ENCODE measurements at regions not wholly inside any gene's neighbourhood (a gene's known extent, or its start where the extent isn't known, plus 50 kb on each side); places are given as distances from the start of the nearest gene placed in this dataset.

- no peak overlapping the region for H2BK12ac ChIP-seq (ENCODE audit: low read length)
- H3K14ac ChIP-seq (ENCODE audit: low read length) = no peak overlapping the region
- H3K27ac ChIP-seq (replicated peaks; ENCODE audit: low read length) = no peak overlapping the region
- no CpG with 5 or more reads among the region's 6 CpGs for WGBS, 2 donors (ENCODE audit: extremely low coverage in 2 of 2, insufficient read length in 2 of 2, insufficient replicate concordance in 1 of 2)
- no peak overlapping the region for H3K4me2 ChIP-seq (ENCODE audit: insufficient read depth, low read length, poor library complexity, severe bottlenecking)
- no peak overlapping the region for H3K4me3 ChIP-seq (ENCODE audit: low read length in 2 of 2)
- H4K8ac ChIP-seq (ENCODE audit: low read depth, low read length) = no peak overlapping the region
- H2AFZ ChIP-seq (ENCODE audit: low read length) = no peak overlapping the region
- H3K4me1 ChIP-seq (ENCODE audit: control insufficient read depth in 2 of 2, insufficient read depth in 1 of 2, low read depth in 1 of 2, low read length in 2 of 2) = no peaks in the 10 kb centered on the region
- H3K27me3 ChIP-seq (ENCODE audit: control insufficient read depth in 3 of 3, insufficient read depth in 3 of 3, low read depth in 1 of 3, low read length in 3 of 3) = peaks cover 0 to 13% (median 0%) of the 10 kb centered on the region in 3 experiments
- H2BK15ac ChIP-seq (ENCODE audit: low read length) = no peak overlapping the region
- H3K9me3 ChIP-seq (replicated peaks in 1 of 2; ENCODE audit: control insufficient read depth in 2 of 2, insufficient read depth in 1 of 2, low read depth in 1 of 2, low read length in 2 of 2) = no peaks in the 10 kb centered on the region
- H3K79me1 ChIP-seq (ENCODE audit: low read depth, low read length) = no peaks in the 10 kb centered on the region
- H2AK5ac ChIP-seq (ENCODE audit: low read depth, low read length) = no peak overlapping the region
- no peak overlapping the region for H2BK5ac ChIP-seq (ENCODE audit: low read length)
- H3K23ac ChIP-seq (ENCODE audit: low read depth, low read length, poor library complexity) = no peak overlapping the region
- no peak overlapping the region for H2BK120ac ChIP-seq (ENCODE audit: low read depth, low read length)
- no peak overlapping the region for H3K4ac ChIP-seq (ENCODE audit: low read length)
- no peak overlapping the region for H3K9ac ChIP-seq (ENCODE audit: low read depth, low read length, poor library complexity)
- H3K36me3 ChIP-seq (replicated peaks in 1 of 2; ENCODE audit: control insufficient read depth in 2 of 2, insufficient read depth in 2 of 2, low read length in 2 of 2) = no peaks in the 10 kb centered on the region
- DNase-seq (ENCODE audit: low spot score) = no peak
- H3K18ac ChIP-seq (ENCODE audit: low read length) = no peak overlapping the region
- no peak overlapping the region for H4K91ac ChIP-seq (ENCODE audit: low read depth, low read length, poor library complexity)
Observed at GRCh38 chr10:113441220-113441619, 111.6 kb upstream of the HABP2 start.

- Histone ChIP-seq H3K27me3 (ENCODE audit: control insufficient read depth in 3 of 3, insufficient read depth in 3 of 3, low read depth in 1 of 3, low read length in 3 of 3) (peaks cover 0 to 13% (median 0%) of the 10 kb centered on the region in 3 experiments), H3K36me3 (replicated peaks in 1 of 2; ENCODE audit: control insufficient read depth in 2 of 2, insufficient read depth in 2 of 2, low read length in 2 of 2) (no peaks in the 10 kb centered on the region), H3K4me1 (ENCODE audit: control insufficient read depth in 2 of 2, insufficient read depth in 1 of 2, low read depth in 1 of 2, low read length in 2 of 2) (no peaks in the 10 kb centered on the region), H3K9me3 (replicated peaks in 1 of 2; ENCODE audit: control insufficient read depth in 2 of 2, insufficient read depth in 1 of 2, low read depth in 1 of 2, low read length in 2 of 2) (no peaks in the 10 kb centered on the region), H2BK12ac (ENCODE audit: low read length) (no peak overlapping the region), H2BK120ac (ENCODE audit: low read depth, low read length) (no peak overlapping the region), H3K23ac (ENCODE audit: low read depth, low read length, poor library complexity) (no peak overlapping the region), H3K14ac (ENCODE audit: low read length) (no peak overlapping the region), H2AFZ (ENCODE audit: low read length) (no peak overlapping the region), H3K18ac (ENCODE audit: low read length) (no peak overlapping the region), H2BK15ac (ENCODE audit: low read length) (no peak overlapping the region), H3K4ac (ENCODE audit: low read length) (no peak overlapping the region), H2AK5ac (ENCODE audit: low read depth, low read length) (no peak overlapping the region), H3K27ac (replicated peaks; ENCODE audit: low read length) (no peak overlapping the region), H3K79me1 (ENCODE audit: low read depth, low read length) (no peaks in the 10 kb centered on the region), H3K4me2 (ENCODE audit: insufficient read depth, low read length, poor library complexity, severe bottlenecking) (no peak overlapping the region), H3K4me3 (ENCODE audit: low read length in 2 of 2) (no peak overlapping the region), H2BK5ac (ENCODE audit: low read length) (no peak overlapping the region), H3K9ac (ENCODE audit: low read depth, low read length, poor library complexity) (no peak overlapping the region), H4K91ac (ENCODE audit: low read depth, low read length, poor library complexity) (no peak overlapping the region), H4K8ac (ENCODE audit: low read depth, low read length) (no peak overlapping the region)
- no CpG with 5 or more reads among the region's 4 CpGs for WGBS, 2 donors (ENCODE audit: extremely low coverage in 2 of 2, insufficient read length in 2 of 2, insufficient replicate concordance in 1 of 2)
- DNase-seq (ENCODE audit: low spot score) = no peak
Observed at GRCh38 chr10:113441686-113442270, 111.1 kb upstream of the HABP2 start.

- Histone ChIP-seq H4K91ac (ENCODE audit: low read depth, low read length, poor library complexity) (no peak overlapping the region), H3K4ac (ENCODE audit: low read length) (no peak overlapping the region), H2BK15ac (ENCODE audit: low read length) (no peak overlapping the region), H3K79me1 (ENCODE audit: low read depth, low read length) (no peaks in the 10 kb centered on the region), H2BK120ac (ENCODE audit: low read depth, low read length) (no peak overlapping the region), H3K4me2 (ENCODE audit: insufficient read depth, low read length, poor library complexity, severe bottlenecking) (no peak overlapping the region), H3K18ac (ENCODE audit: low read length) (no peak overlapping the region), H3K4me1 (ENCODE audit: control insufficient read depth in 2 of 2, insufficient read depth in 1 of 2, low read depth in 1 of 2, low read length in 2 of 2) (no peaks in the 10 kb centered on the region), H2BK5ac (ENCODE audit: low read length) (no peak overlapping the region), H2AFZ (ENCODE audit: low read length) (no peak overlapping the region), H3K4me3 (ENCODE audit: low read length in 2 of 2) (no peak overlapping the region), H3K23ac (ENCODE audit: low read depth, low read length, poor library complexity) (no peak overlapping the region), H3K27ac (replicated peaks; ENCODE audit: low read length) (no peak overlapping the region), H3K14ac (ENCODE audit: low read length) (no peak overlapping the region), H4K8ac (ENCODE audit: low read depth, low read length) (no peak overlapping the region), H3K9ac (ENCODE audit: low read depth, low read length, poor library complexity) (no peak overlapping the region), H2AK5ac (ENCODE audit: low read depth, low read length) (no peak overlapping the region), H2BK12ac (ENCODE audit: low read length) (no peak overlapping the region), H3K36me3 (replicated peaks in 1 of 2; ENCODE audit: control insufficient read depth in 2 of 2, insufficient read depth in 2 of 2, low read length in 2 of 2) (no peaks in the 10 kb centered on the region), H3K9me3 (replicated peaks in 1 of 2; ENCODE audit: control insufficient read depth in 2 of 2, insufficient read depth in 1 of 2, low read depth in 1 of 2, low read length in 2 of 2) (no peaks in the 10 kb centered on the region), H3K27me3 (ENCODE audit: control insufficient read depth in 3 of 3, insufficient read depth in 3 of 3, low read depth in 1 of 3, low read length in 3 of 3) (peaks cover 0 to 13% (median 0%) of the 10 kb centered on the region in 3 experiments)
- DNase-seq (ENCODE audit: low spot score) = no peak
- no CpG with 5 or more reads among the region's 2 CpGs for WGBS, 2 donors (ENCODE audit: extremely low coverage in 2 of 2, insufficient read length in 2 of 2, insufficient replicate concordance in 1 of 2)
Observed at GRCh38 chr10:113442336-113442735, 110.5 kb upstream of the HABP2 start.

DNA sequence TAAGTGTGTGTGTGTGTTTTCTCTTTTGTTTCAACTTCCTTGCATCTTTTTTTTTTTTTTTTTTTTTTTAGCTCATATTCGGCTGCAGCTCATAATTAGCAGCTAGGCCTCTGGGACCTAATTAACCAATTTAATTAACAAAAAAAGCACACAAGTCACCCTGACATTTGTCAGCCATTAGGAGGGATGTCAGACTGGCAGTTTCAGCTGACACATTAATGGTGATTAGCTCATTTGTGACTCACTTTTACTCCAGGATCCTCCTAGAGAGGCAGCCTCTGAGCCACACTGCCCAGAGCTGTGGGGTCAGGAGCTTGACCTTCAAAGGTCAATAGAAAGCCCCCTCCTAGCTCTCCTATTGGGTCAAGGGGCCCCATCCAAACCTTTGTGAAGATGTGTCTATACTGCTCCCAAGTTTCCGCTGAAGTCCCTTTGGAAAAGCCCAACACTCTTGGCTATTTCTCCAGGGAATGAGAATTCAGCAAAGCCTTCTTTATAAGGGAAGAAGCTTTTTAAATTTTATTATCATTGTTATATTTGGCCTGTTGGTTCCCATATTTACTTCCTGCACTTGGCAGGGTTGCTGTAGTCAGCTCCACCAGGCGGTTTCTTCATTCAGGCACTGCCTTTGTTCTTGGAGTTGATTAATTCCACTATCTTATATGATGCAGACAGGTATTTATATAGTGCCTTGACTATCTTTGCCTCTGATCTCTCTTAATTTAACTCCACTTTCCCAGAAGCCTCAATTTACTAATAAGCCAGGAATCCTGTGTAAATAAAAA lies 109.5 kb upstream of the HABP2 start:
- Histone ChIP-seq H3K9me3 (replicated peaks in 1 of 2; ENCODE audit: control insufficient read depth in 2 of 2, insufficient read depth in 1 of 2, low read depth in 1 of 2, low read length in 2 of 2) (no peaks in the 10 kb centered on the region), H3K14ac (ENCODE audit: low read length) (no peak overlapping the region), H3K27ac (replicated peaks; ENCODE audit: low read length) (no peak overlapping the region), H3K23ac (ENCODE audit: low read depth, low read length, poor library complexity) (no peak overlapping the region), H2BK15ac (ENCODE audit: low read length) (no peak overlapping the region), H3K18ac (ENCODE audit: low read length) (no peak overlapping the region), H3K79me1 (ENCODE audit: low read depth, low read length) (no peaks in the 10 kb centered on the region), H3K27me3 (ENCODE audit: control insufficient read depth in 3 of 3, insufficient read depth in 3 of 3, low read depth in 1 of 3, low read length in 3 of 3) (peaks cover 0 to 13% (median 0%) of the 10 kb centered on the region in 3 experiments), H3K4ac (ENCODE audit: low read length) (no peak overlapping the region), H3K36me3 (replicated peaks in 1 of 2; ENCODE audit: control insufficient read depth in 2 of 2, insufficient read depth in 2 of 2, low read length in 2 of 2) (no peaks in the 10 kb centered on the region), H2BK5ac (ENCODE audit: low read length) (no peak overlapping the region), H3K4me1 (ENCODE audit: control insufficient read depth in 2 of 2, insufficient read depth in 1 of 2, low read depth in 1 of 2, low read length in 2 of 2) (no peaks in the 10 kb centered on the region), H4K91ac (ENCODE audit: low read depth, low read length, poor library complexity) (no peak overlapping the region), H3K4me2 (ENCODE audit: insufficient read depth, low read length, poor library complexity, severe bottlenecking) (no peak overlapping the region), H4K8ac (ENCODE audit: low read depth, low read length) (no peak overlapping the region), H2BK12ac (ENCODE audit: low read length) (no peak overlapping the region), H2AK5ac (ENCODE audit: low read depth, low read length) (no peak overlapping the region), H3K9ac (ENCODE audit: low read depth, low read length, poor library complexity) (no peak overlapping the region), H2AFZ (ENCODE audit: low read length) (no peak overlapping the region), H2BK120ac (ENCODE audit: low read depth, low read length) (no peak overlapping the region), H3K4me3 (ENCODE audit: low read length in 2 of 2) (no peak overlapping the region)
- DNase-seq (ENCODE audit: low spot score) = no peak
- WGBS, 2 donors (ENCODE audit: extremely low coverage in 2 of 2, insufficient read length in 2 of 2, insufficient replicate concordance in 1 of 2) = no CpG with 5 or more reads among the region's 3 CpGs

Measured in neuronal stem cell (in vitro differentiated cells).